Left lung (tissue), 4 donors: ENCODE measurements at regions not wholly inside any gene's neighbourhood (a gene's known extent, or its start where the extent isn't known, plus 50 kb on each side); places are given as distances from the start of the nearest gene placed in this dataset.

Experiments
- ATAC-seq: fragments of 200-7000 bp; cut with Tn5 transposase; one replicate; pipeline ENCODE4 v1.9.1; 2020; ENCODE audit warnings: moderate library complexity
- DNase-seq, 4 donors: peaks; one replicate each; pipeline ENCODE4 v3.0.0-alpha.2; 2013 to 2020
- H3K27ac ChIP-seq, 2 donors: fragments of 200-600 bp; sonication (generic) in 1 of 2; one replicate each; pipeline versions ENCODE4 v1.5.0 to v1.8.0; 2020 to 2021
- H3K27me3 ChIP-seq, 2 donors: fragments of 200-600 bp; sonication (generic) in 1 of 2; one replicate each; pipeline versions ENCODE4 v1.5.0 to v1.8.0; 2020 to 2021
- H3K36me3 ChIP-seq, 2 donors: fragments of 200-600 bp; sonication (generic) in 1 of 2; one replicate each; pipeline versions ENCODE4 v1.5.0 to v1.8.0; 2020 to 2021
- H3K4me1 ChIP-seq, 2 donors: fragments of 200-600 bp; one replicate each; pipeline ENCODE4 v1.8.0; 2021
- H3K4me3 ChIP-seq, 2 donors: fragments of 200-600 bp; sonication (generic) in 1 of 2; one replicate each; pipeline versions ENCODE4 v1.5.0 to v1.8.0; 2020 to 2021; ENCODE audit warnings: mild to moderate bottlenecking in 1 of 2
- H3K9me3 ChIP-seq, 2 donors: fragments of 200-600 bp; sonication (generic) in 1 of 2; one replicate each; pipeline versions ENCODE4 v1.5.0 to v1.8.0; 2020 to 2021
- intact Hi-C, 2 donors: fragments of 100-400 bp; cut with DNase I; formaldehyde crosslinking; loops; one replicate each; pipeline versions ENCODE4 v1.11.2 to v1.14.2; 2022
- TF ChIP-seq, protein P1 (sequence below), 2 donors: fragments of 200-600 bp; sonication (generic) in 1 of 2; IDR thresholded peaks; one replicate each; pipeline versions ENCODE4 v1.5.0 to v1.8.0; 2021; ENCODE audit warnings: antibody characterized with exemption in 2 of 2
- donor health status: DM: no; HTN: yes; CAD: no.
- donor health status: DM: no; HTN: no; CAD: no.

DNA sequence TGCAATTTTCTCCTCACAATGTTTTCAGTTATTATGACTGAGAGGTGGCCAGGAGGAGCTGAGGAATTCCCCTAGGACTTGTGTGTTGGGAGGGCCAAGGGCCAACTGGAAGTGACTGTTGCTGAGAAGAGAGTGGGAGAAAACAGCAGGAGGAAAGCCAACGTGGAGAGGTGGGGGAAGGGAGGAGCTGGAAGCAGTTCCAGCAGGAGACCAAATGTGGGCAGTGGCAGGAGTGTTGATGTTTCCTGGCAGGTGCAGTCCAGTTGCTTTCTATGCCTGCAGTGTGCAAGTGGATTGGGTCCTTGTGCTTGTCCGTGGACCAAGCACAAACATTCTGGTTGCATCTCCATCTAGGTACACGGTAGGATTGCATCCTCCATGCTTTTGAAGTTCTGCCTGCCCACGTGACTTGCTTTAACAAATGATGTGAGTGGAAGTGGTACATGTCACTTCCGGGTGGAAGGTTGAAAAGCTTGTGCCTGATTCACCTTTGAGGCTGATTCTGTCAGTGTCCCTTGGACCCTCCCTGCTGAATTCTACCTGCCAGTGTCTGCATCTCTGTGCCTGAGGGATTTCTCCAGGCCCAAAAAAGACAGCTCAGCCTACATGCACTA, 54.7 kb upstream of the CRHR1 start:
- Histone ChIP-seq H3K9me3 (peaks cover 0 to 19% of the 10 kb centered on the region in 2 donors), H3K36me3 (no peaks in the 10 kb centered on the region), H3K27ac (no peak overlapping the region), H3K27me3 (peaks cover 0 to 53% of the 10 kb centered on the region in 2 donors), H3K4me3 (no peak overlapping the region), H3K4me1 (no peaks in the 10 kb centered on the region)
- no peak for ATAC-seq
- TF ChIP-seq, protein P1, sequence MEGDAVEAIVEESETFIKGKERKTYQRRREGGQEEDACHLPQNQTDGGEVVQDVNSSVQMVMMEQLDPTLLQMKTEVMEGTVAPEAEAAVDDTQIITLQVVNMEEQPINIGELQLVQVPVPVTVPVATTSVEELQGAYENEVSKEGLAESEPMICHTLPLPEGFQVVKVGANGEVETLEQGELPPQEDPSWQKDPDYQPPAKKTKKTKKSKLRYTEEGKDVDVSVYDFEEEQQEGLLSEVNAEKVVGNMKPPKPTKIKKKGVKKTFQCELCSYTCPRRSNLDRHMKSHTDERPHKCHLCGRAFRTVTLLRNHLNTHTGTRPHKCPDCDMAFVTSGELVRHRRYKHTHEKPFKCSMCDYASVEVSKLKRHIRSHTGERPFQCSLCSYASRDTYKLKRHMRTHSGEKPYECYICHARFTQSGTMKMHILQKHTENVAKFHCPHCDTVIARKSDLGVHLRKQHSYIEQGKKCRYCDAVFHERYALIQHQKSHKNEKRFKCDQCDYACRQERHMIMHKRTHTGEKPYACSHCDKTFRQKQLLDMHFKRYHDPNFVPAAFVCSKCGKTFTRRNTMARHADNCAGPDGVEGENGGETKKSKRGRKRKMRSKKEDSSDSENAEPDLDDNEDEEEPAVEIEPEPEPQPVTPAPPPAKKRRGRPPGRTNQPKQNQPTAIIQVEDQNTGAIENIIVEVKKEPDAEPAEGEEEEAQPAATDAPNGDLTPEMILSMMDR (IDR thresholded peaks at IDR 0.05): no peak
- DNase-seq: no peak
- intact Hi-C loops: no loop called here

DNA sequence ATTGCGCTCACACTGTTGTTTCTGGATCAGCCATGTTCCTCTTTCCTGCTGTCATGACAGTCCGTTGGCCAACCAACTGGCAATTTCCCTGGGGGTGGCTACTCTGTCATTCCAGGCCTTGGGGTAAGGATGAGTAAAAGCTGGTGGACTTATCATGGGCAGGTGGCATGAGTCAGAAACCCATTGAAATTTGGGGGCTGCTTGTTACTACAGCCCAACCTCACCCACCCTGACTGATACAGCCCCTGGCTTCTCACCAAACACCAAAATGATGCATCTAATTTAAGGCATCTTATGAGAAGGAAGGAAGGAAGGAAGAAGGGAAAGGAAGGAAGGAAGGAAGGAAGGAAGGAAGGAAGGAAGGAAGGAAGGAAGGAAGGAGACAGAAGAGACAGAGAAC, 53.9 kb upstream of the CRHR1 start:
- Histone ChIP-seq H3K4me3 (no peak overlapping the region), H3K9me3 (peaks cover 0 to 19% of the 10 kb centered on the region in 2 donors), H3K27me3 (peaks cover 0 to 51% of the 10 kb centered on the region in 2 donors), H3K27ac (no peak overlapping the region), H3K4me1 (no peaks in the 10 kb centered on the region), H3K36me3 (no peaks in the 10 kb centered on the region)
- ATAC-seq (no peak), DNase-seq (no peak)
- TF ChIP-seq, protein P1 (IDR thresholded peaks at IDR 0.05): no peak
- intact Hi-C loops: no loop called here

DNA sequence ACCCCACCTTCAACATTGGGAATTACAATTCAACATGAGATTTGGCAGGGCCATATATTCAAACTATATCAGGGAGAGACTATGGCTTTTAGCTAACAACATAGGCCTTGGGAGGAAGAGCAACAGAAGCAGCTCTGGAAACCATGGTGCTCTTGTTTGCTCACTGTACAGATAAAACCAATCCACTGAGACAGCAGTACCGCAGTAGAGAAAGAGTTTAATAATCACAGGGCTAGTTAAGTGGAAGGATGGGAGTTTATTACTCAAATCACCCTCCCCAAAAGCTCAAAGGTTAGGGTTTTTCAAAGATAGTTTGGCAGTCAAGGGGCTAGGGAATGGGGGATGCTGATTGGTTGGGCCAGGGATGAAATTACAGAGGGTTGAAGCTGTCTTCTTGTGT, 52.7 kb upstream of the CRHR1 start:
- intact Hi-C loops: no loop called here
- ATAC-seq (no peak), DNase-seq (no peak)
- TF ChIP-seq, protein P1 (IDR thresholded peaks at IDR 0.05): no peak
- no peak overlapping the region for H3K27ac ChIP-seq
- H3K36me3 ChIP-seq: no peaks in the 10 kb centered on the region
- peaks cover 0 to 43% of the 10 kb centered on the region in 2 donors for H3K27me3 ChIP-seq
- H3K9me3 ChIP-seq: peaks cover 0 to 19% of the 10 kb centered on the region in 2 donors
- H3K4me1 ChIP-seq: no peaks in the 10 kb centered on the region
- H3K4me3 ChIP-seq: no peak overlapping the region

DNA sequence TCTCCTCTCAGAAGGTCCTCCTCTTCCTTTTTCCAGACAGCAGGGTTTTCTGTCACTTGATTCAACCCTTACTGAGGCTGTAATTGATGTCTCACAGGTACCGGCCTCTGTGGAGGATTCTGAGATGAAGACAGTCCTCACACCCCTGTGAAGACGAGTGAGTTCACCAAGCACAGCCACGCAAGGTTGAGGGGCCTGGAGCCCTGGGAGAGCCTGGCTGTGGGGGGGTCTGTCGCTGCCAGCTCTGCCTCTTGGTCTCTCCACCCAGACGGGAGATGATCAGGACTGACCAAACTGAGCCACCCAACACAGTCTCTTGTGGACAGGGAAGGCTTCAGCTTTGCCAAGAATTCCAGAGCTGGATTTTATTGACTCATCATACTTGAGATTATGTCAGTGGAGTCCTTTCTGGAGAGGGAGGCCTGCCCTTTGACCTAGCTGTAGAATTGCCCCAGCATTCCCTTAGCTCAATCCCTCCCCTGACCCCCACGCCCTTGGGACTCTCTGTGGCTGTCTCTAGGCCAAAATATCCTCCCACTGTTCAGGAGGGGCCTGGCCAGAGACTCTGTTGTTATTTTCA, 51.1 kb upstream of the CRHR1 start:
- no peak for ATAC-seq

DNA sequence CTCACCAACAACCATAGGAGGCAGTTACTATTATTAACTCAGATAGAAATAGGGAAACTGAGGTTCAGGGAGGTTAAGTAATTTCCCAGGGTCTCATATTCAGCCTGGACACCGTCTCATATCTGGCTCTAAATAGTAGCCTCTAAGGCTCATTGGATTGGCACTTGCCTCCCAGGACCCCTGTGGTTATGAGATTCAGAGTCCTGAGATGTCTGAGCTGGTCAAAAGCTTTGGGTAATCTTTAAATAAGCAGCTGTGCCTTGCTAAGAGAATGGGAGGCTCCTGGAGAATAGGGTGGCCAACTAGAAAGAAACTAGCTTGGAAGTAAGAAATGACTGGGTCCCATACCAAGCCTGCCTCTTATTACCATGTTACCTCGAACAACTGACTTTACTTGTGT, 50.3 kb upstream of the CRHR1 start:
- TF ChIP-seq, protein P1 (IDR thresholded peaks at IDR 0.05): no peak
- DNase-seq: no peak
- no peak for ATAC-seq
- intact Hi-C loops: no loop called here
- Histone ChIP-seq H3K9me3 (peaks cover 0 to 19% of the 10 kb centered on the region in 2 donors), H3K27me3 (peaks cover 0 to 25% of the 10 kb centered on the region in 2 donors), H3K27ac (no peak overlapping the region), H3K4me3 (no peak overlapping the region), H3K36me3 (no peaks in the 10 kb centered on the region), H3K4me1 (no peaks in the 10 kb centered on the region)

More for the DNA sequence above, 51.1 kb upstream of the CRHR1 start:
- Histone ChIP-seq H3K36me3 (no peaks in the 10 kb centered on the region), H3K9me3 (peaks cover 0 to 19% of the 10 kb centered on the region in 2 donors), H3K27me3 (peaks cover 0 to 32% of the 10 kb centered on the region in 2 donors), H3K4me1 (no peaks in the 10 kb centered on the region), H3K4me3 (no peak overlapping the region), H3K27ac (no peak overlapping the region)
- DNase-seq: no peak
- TF ChIP-seq, protein P1 (IDR thresholded peaks at IDR 0.05): no peak
- intact Hi-C loops: no loop called here
